ENCODE measurements at regions not wholly inside any gene's neighbourhood (a gene's known extent, or its start where the extent isn't known, plus 50 kb on each side); places are given as distances from the start of the nearest gene placed in this dataset.

- H3K27ac ChIP-seq = no peak overlapping the region
- no peak for DNase-seq
- TF ChIP-seq CTCF (IDR thresholded peaks at IDR 0.05) = no peak
- no peak for TF ChIP-seq POLR2A (IDR thresholded peaks at IDR 0.05)
- H3K9me3 ChIP-seq = peaks cover 0 to 30% (median 3%) of the 10 kb centered on the region in 3 donors
- H3K27me3 ChIP-seq = no peaks in the 10 kb centered on the region
- intact Hi-C loops (cut with DNase I) = no loop called here
- no peaks in the 10 kb centered on the region for H3K4me1 ChIP-seq
- 56 to 85% methylated on average over 4 of the region's 4 CpGs for WGBS, 2 donors
- H3K36me3 ChIP-seq = no peaks in the 10 kb centered on the region
- no peak overlapping the region for H3K4me3 ChIP-seq
Measured at GRCh38 chr19:23855676-23856075, 59.0 kb upstream of the ZNF726 start.

DNA sequence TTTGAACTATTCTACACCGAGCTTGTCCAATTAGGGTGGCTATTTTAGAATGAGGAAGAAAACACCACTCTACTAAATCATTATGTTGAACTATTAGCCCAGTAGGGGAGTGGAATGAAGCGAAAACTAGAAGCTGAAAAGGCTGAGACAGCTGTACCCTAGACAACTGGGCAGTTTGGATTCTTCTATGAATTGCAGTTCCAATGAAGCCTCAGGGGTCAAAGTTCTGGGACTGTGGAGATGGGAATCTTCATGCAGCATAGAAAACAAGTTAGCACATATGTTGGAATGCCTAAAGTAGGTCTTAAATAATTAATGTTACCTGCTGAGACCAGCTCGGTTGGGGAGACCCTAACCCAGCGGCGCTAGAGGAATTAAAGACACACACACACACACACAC lies 62.7 kb upstream of the ZNF726 start:
- no peak overlapping the region for H3K27ac ChIP-seq
- H3K36me3 ChIP-seq = no peaks in the 10 kb centered on the region
- intact Hi-C loops (cut with DNase I) = no loop called here
- TF ChIP-seq CTCF (IDR thresholded peaks at IDR 0.05) (no peak), POLR2A (IDR thresholded peaks at IDR 0.05) (no peak)
- H3K4me1 ChIP-seq = no peaks in the 10 kb centered on the region
- H3K4me3 ChIP-seq = no peak overlapping the region
- 66 to 72% methylated on average over 5 of the region's 5 CpGs for WGBS, 2 donors
- no peaks in the 10 kb centered on the region for H3K27me3 ChIP-seq
- DNase-seq = no peak
- H3K9me3 ChIP-seq = peaks cover 0 to 54% (median 2%) of the 10 kb centered on the region in 3 donors

DNA sequence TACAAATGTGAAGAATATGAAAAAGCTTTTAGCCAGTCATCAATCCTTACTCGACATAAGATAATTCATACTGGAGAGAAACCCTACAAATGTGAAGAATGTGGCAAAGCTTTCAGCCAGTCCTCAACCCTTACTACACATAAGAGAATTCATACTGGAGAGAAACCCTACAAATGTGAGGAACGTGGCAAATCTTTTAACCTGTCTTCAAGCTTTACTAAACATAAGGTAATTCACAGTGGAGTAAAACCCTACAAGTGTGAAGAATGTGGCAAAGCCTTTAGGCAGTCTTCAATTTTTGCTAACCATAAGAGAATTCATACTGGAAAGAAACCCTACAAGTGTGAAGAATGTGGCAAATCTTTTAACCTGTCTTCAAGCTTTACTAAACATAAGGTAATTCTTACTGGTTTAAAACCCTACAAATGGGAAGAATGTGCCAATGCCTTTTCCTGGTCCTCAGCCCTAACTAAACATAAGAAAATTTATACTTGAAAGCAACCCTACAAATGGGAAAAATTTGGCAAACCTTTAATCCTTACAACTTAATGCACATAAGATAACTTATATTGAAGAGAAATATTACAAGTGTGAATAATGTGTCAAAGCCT lies 74.1 kb upstream of the ZNF681 start:
- Histone ChIP-seq H3K4me1 (no peaks in the 10 kb centered on the region), H3K9me3 (peaks cover 0 to 84% (median 59%) of the 10 kb centered on the region in 3 donors), H3K4me3 (no peak overlapping the region), H3K27ac (no peak overlapping the region), H3K36me3 (no peaks in the 10 kb centered on the region), H3K27me3 (no peaks in the 10 kb centered on the region)
- no peak for DNase-seq
- 65 to 85% methylated on average over 2 of the region's 2 CpGs for WGBS, 2 donors
- intact Hi-C loops (cut with DNase I) = no loop called here
- TF ChIP-seq CTCF (IDR thresholded peaks at IDR 0.05) (no peak), POLR2A (IDR thresholded peaks at IDR 0.05) (no peak)

- Histone ChIP-seq H3K9me3 (peaks cover 0 to 69% (median 20%) of the 10 kb centered on the region in 3 donors), H3K27ac (peak overlapping the region in 3 of 4 donors; percentile 66 to 85 (median 79)), H3K27me3 (no peaks in the 10 kb centered on the region), H3K36me3 (peaks cover 0 to 3% (median 0%) of the 10 kb centered on the region in 3 donors), H3K4me1 (peaks cover 0 to 18% (median 0%) of the 10 kb centered on the region in 3 donors), H3K4me3 (no peak overlapping the region)
- intact Hi-C loops (cut with DNase I) = no loop called here
- no peak for TF ChIP-seq POLR2A (IDR thresholded peaks at IDR 0.05)
- TF ChIP-seq CTCF (IDR thresholded peaks at IDR 0.05) = peak in 2 of 6 experiments; percentile 32 to 74
- no peak for DNase-seq
- WGBS, 2 donors = 26 to 38% methylated on average over 2 of the region's 2 CpGs
Measured at GRCh38 chr19:23823952-23824389, 65.3 kb upstream of the ZNF681 start.

GRCh38 chr19:23822735-23823134 lies 64.0 kb upstream of the ZNF681 start:
- no peaks in the 10 kb centered on the region for H3K27me3 ChIP-seq
- 70 to 75% methylated on average over 1 of the region's 1 CpG for WGBS, 2 donors
- H3K9me3 ChIP-seq = peaks cover 0 to 77% (median 20%) of the 10 kb centered on the region in 3 donors
- H3K36me3 ChIP-seq = peaks cover 0 to 3% (median 0%) of the 10 kb centered on the region in 3 donors
- H3K4me1 ChIP-seq = peaks cover 0 to 18% (median 0%) of the 10 kb centered on the region in 3 donors
- no peak overlapping the region for H3K4me3 ChIP-seq
- H3K27ac ChIP-seq = peak overlapping the region; percentile 28 to 85 (median 72)
- intact Hi-C loops (cut with DNase I) = no loop called here
- DNase-seq = no peak
- TF ChIP-seq CTCF (IDR thresholded peaks at IDR 0.05) (no peak), POLR2A (IDR thresholded peaks at IDR 0.05) (no peak)
